ENCODE measurements at regions not wholly inside any gene's neighbourhood (a gene's known extent, or its start where the extent isn't known, plus 50 kb on each side); places are given as distances from the start of the nearest gene placed in this dataset.

DNA sequence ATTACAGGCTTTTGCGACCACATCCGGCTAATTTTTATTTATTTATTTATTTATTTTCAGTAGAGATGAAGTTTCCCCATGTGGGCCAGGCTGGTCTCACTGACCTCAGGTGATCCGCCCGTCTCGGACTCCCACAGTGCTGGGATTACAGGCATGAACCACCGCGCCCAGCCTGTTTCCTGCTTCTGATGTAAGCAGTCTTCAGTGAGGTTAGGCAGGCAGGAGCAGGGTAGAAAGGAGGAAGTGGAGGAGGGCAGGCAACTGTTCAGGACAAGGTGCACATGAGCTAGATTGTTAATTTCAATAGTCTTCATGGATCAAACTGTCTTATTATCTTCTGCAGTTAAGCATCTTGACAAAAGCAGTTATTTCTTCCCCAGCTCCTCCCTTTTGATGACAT lies 605.0 kb downstream of the CCSER2 start:
- TF ChIP-seq, protein P1, sequence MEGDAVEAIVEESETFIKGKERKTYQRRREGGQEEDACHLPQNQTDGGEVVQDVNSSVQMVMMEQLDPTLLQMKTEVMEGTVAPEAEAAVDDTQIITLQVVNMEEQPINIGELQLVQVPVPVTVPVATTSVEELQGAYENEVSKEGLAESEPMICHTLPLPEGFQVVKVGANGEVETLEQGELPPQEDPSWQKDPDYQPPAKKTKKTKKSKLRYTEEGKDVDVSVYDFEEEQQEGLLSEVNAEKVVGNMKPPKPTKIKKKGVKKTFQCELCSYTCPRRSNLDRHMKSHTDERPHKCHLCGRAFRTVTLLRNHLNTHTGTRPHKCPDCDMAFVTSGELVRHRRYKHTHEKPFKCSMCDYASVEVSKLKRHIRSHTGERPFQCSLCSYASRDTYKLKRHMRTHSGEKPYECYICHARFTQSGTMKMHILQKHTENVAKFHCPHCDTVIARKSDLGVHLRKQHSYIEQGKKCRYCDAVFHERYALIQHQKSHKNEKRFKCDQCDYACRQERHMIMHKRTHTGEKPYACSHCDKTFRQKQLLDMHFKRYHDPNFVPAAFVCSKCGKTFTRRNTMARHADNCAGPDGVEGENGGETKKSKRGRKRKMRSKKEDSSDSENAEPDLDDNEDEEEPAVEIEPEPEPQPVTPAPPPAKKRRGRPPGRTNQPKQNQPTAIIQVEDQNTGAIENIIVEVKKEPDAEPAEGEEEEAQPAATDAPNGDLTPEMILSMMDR (tag by site-specific recombination; IDR thresholded peaks at IDR 0.05), result no peak
- TF ChIP-seq ZFP69B (tag by site-specific recombination; IDR thresholded peaks at IDR 0.05) (no peak), REPIN1 (tag by site-specific recombination; IDR thresholded peaks at IDR 0.05; ENCODE audit: low read depth) (no peak), ZNF37A (tag by site-specific recombination; IDR thresholded peaks at IDR 0.05) (no peak), ZNF292 (tag by site-specific recombination; IDR thresholded peaks at IDR 0.05; ENCODE audit: borderline replicate concordance, low read depth) (no peak), YY1 (tag by site-specific recombination; IDR thresholded peaks at IDR 0.05) (no peak), GLI2 (tag by site-specific recombination; IDR thresholded peaks at IDR 0.05; ENCODE audit: borderline replicate concordance, low read depth) (no peak), ZNF521 (tag by site-specific recombination; IDR thresholded peaks at IDR 0.05) (no peak)
- TF ChIP-seq, protein P2, sequence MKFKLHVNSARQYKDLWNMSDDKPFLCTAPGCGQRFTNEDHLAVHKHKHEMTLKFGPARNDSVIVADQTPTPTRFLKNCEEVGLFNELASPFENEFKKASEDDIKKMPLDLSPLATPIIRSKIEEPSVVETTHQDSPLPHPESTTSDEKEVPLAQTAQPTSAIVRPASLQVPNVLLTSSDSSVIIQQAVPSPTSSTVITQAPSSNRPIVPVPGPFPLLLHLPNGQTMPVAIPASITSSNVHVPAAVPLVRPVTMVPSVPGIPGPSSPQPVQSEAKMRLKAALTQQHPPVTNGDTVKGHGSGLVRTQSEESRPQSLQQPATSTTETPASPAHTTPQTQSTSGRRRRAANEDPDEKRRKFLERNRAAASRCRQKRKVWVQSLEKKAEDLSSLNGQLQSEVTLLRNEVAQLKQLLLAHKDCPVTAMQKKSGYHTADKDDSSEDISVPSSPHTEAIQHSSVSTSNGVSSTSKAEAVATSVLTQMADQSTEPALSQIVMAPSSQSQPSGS (tag by site-specific recombination; IDR thresholded peaks at IDR 0.05; ENCODE audit: low read depth), result no peak
- TF ChIP-seq, protein P3, sequence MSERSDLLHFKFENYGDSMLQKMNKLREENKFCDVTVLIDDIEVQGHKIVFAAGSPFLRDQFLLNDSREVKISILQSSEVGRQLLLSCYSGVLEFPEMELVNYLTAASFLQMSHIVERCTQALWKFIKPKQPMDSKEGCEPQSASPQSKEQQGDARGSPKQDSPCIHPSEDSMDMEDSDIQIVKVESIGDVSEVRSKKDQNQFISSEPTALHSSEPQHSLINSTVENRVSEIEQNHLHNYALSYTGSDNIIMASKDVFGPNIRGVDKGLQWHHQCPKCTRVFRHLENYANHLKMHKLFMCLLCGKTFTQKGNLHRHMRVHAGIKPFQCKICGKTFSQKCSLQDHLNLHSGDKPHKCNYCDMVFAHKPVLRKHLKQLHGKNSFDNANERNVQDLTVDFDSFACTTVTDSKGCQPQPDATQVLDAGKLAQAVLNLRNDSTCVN (tag by site-specific recombination; optimal IDR thresholded peaks at IDR 0.05), result no peak
